ENCODE measurements at regions not wholly inside any gene's neighbourhood (a gene's known extent, or its start where the extent isn't known, plus 50 kb on each side); places are given as distances from the start of the nearest gene placed in this dataset.
"Not testable (repeated sequence)": the region's sequence is repeated elsewhere in the genome, so short reads cannot be mapped to it uniquely, and the experiment has no call there.

- no peak for DNase-seq
Measured at GRCh38 chr2:6186332-6187151, 494.4 kb downstream of the SOX11 start.

- no peak for DNase-seq
Measured at GRCh38 chr2:6196449-6196848, 504.3 kb downstream of the SOX11 start.

GRCh38 chr2:6198370-6198919, 506.3 kb downstream of the SOX11 start:
- DNase-seq = not testable (repeated sequence)

- DNase-seq = no peak
Measured at GRCh38 chr2:6202756-6203155, 510.6 kb downstream of the SOX11 start.

GRCh38 chr2:6203291-6203959, 511.2 kb downstream of the SOX11 start:
- DNase-seq = no peak

GRCh38 chr2:6206882-6207281, 514.7 kb downstream of the SOX11 start:
- no peak for DNase-seq

- DNase-seq = no peak
Measured at GRCh38 chr2:6211236-6211635, 519.1 kb downstream of the SOX11 start.

GRCh38 chr2:6212491-6212890, 520.3 kb downstream of the SOX11 start:
- no peak for DNase-seq

- DNase-seq = no peak
Measured at GRCh38 chr2:6213056-6213780, 521.0 kb downstream of the SOX11 start.

GRCh38 chr2:6214471-6214870, 522.3 kb downstream of the SOX11 start:
- DNase-seq = no peak

- no peak for DNase-seq
Measured at GRCh38 chr2:6215053-6215452, 522.9 kb downstream of the SOX11 start.

- DNase-seq = no peak
Measured at GRCh38 chr2:6216234-6216633, 524.0 kb downstream of the SOX11 start.

GRCh38 chr2:6218926-6219325, 526.7 kb downstream of the SOX11 start:
- DNase-seq = no peak

- no peak for DNase-seq
Measured at GRCh38 chr2:6219906-6220305, 527.7 kb downstream of the SOX11 start.

GRCh38 chr2:6222296-6222695, 530.1 kb downstream of the SOX11 start:
- DNase-seq = no peak

GRCh38 chr2:6224267-6224666, 532.1 kb downstream of the SOX11 start:
- no peak for DNase-seq

GRCh38 chr2:6228251-6228650, 536.1 kb downstream of the SOX11 start:
- DNase-seq = no peak

- DNase-seq = no peak
Measured at GRCh38 chr2:6231166-6231565, 539.0 kb downstream of the SOX11 start.

GRCh38 chr2:6233993-6234392, 541.8 kb downstream of the SOX11 start:
- DNase-seq = no peak

GRCh38 chr2:6234702-6235101, 542.5 kb downstream of the SOX11 start:
- DNase-seq = no peak

- DNase-seq = no peak
Measured at GRCh38 chr2:6236317-6236716, 544.1 kb downstream of the SOX11 start.

GRCh38 chr2:6237039-6237660, 545.0 kb downstream of the SOX11 start:
- no peak for DNase-seq

All from hypothalamus (tissue), 51 donors.